Endothelial cell of umbilical vein (primary cell): ENCODE measurements at regions not wholly inside any gene's neighbourhood (a gene's known extent, or its start where the extent isn't known, plus 50 kb on each side); places are given as distances from the start of the nearest gene placed in this dataset.

Experiments used
- BruUV-seq: library from RNA; stranded (reverse); fragments of 400-500 nt; replicated peaks from 2 replicates; lab custom pipeline; 2021; lab: Mats Ljungman, UMichigan
- CTCF ChIA-PET: fragments of 300-600, 350-600 bp; sonication (Branson Sonifier 250); formaldehyde crosslinking; loops from one replicate; lab custom pipeline; 2021; ENCODE audit warnings: antibody characterized with exemption, inconsistent platforms; lab: Charles Lee
- POLR2A ChIA-PET: fragments of 300-600, 350-600 bp; sonication (Branson Sonifier 250); formaldehyde crosslinking; loops from one replicate; lab custom pipeline; 2021; ENCODE audit warnings: antibody characterized with exemption, inconsistent platforms; lab: Charles Lee
- DNase-seq: peaks from one replicate; pipeline ENCODE4 v3.0.0-alpha.2; 2011; ENCODE audit warnings: low read depth, low spot score
- FAIRE-seq: peaks from 2 replicates; lab custom pipeline; 2011; peaks lifted over from hg19 to GRCh38; lab: Jason Lieb, UNC
- H2AFZ ChIP-seq: 2 replicates; pipeline ENCODE4 v1.6.0; 2012; ENCODE audit warnings: low read depth, low read length, control low read depth, inconsistent platforms
- H3K27ac ChIP-seq: 2 replicates; pipeline ENCODE4 v1.5.1; 2011; ENCODE audit warnings: low read depth, mild to moderate bottlenecking, control low read depth, low read length, moderate library complexity; ENCODE audit not compliant: insufficient read depth
- H3K27me3 ChIP-seq, 2 experiments: 2 replicates each; pipeline versions ENCODE4 v1.6.0 to v1.6.1; 2011; ENCODE audit warnings: low read length in 2 of 2, mixed read lengths in 1 of 2; ENCODE audit not compliant: control insufficient read depth in 2 of 2, insufficient read depth in 2 of 2
- H3K36me3 ChIP-seq, 2 experiments: 2 replicates in 1 of 2; 3 replicates in 1 of 2; pipeline ENCODE4 v1.5.1; 2011; ENCODE audit warnings: low read length in 2 of 2, mild to moderate bottlenecking in 1 of 2, moderate library complexity in 1 of 2; ENCODE audit not compliant: control insufficient read depth in 2 of 2, insufficient read depth in 2 of 2; ENCODE audit errors: extremely low read depth in 1 of 2
- H3K4me1 ChIP-seq: 3 replicates; pipeline ENCODE4 v1.5.1; 2011; ENCODE audit warnings: mild to moderate bottlenecking, low read length; ENCODE audit not compliant: control insufficient read depth, insufficient read depth; ENCODE audit errors: extremely low read depth
- H3K4me2 ChIP-seq: 2 replicates; pipeline ENCODE4 v1.6.1; 2011; ENCODE audit warnings: low read length, control low read depth, mixed read lengths; ENCODE audit not compliant: insufficient read depth
- H3K4me3 ChIP-seq, 3 experiments: fragments of 200-600 bp in 1 of 3; sonication (generic), shearing (Covaris generic) in 1 of 3; replicated peaks in 1 of 3; 2 replicates each; pipeline ENCODE4 v1.5.1; 2011 to 2016; ENCODE audit warnings: control low read depth in 3 of 3, low read length in 3 of 3, mild to moderate bottlenecking in 2 of 3, inconsistent platforms in 1 of 3, low read depth in 1 of 3, moderate library complexity in 1 of 3; ENCODE audit not compliant: insufficient read depth in 1 of 3
- H3K79me2 ChIP-seq: 2 replicates; pipeline ENCODE4 v1.6.0; 2012; ENCODE audit warnings: low read length, inconsistent platforms; ENCODE audit not compliant: control insufficient read depth, insufficient read depth
- H3K9ac ChIP-seq: replicated peaks from 2 replicates; pipeline ENCODE3; 2011; ENCODE audit warnings: low read length, control low read depth; ENCODE audit not compliant: insufficient read depth; ENCODE audit errors: extremely low read depth
- H3K9me1 ChIP-seq: replicated peaks from 3 replicates; pipeline ENCODE4 v1.6.0; 2011; ENCODE audit warnings: mild to moderate bottlenecking, low read length; ENCODE audit not compliant: control insufficient read depth, insufficient read depth; ENCODE audit errors: extremely low read depth
- H3K9me3 ChIP-seq: replicated peaks from 2 replicates; pipeline ENCODE4 v1.5.1; 2012; ENCODE audit warnings: low read length, inconsistent platforms; ENCODE audit not compliant: control insufficient read depth, insufficient read depth
- H4K20me1 ChIP-seq: replicated peaks from 2 replicates; pipeline ENCODE3; 2011; ENCODE audit warnings: mild to moderate bottlenecking, low read length; ENCODE audit not compliant: control insufficient read depth, insufficient read depth; ENCODE audit errors: extremely low read depth
- EZH2 ChIP-seq: IDR thresholded peaks from 2 replicates; pipeline ENCODE4 v1.6.1; 2012; ENCODE audit warnings: borderline replicate concordance, low read depth, mild to moderate bottlenecking, moderate library complexity, low read length, inconsistent platforms; ENCODE audit not compliant: severe bottlenecking
- FOS ChIP-seq: IDR thresholded peaks from 2 replicates; pipeline ENCODE4 v1.6.1; 2011; ENCODE audit warnings: mild to moderate bottlenecking, low read length, moderate library complexity, borderline replicate concordance; ENCODE audit not compliant: insufficient read depth
- GATA2 ChIP-seq: IDR thresholded peaks from 2 replicates; pipeline ENCODE4 v1.7.0; 2011; ENCODE audit warnings: low read depth, mild to moderate bottlenecking, moderate library complexity, mixed read lengths, low read length; ENCODE audit not compliant: insufficient read length, insufficient read depth
- JUN ChIP-seq: IDR thresholded peaks from 2 replicates; pipeline ENCODE4 v1.6.1; 2011; ENCODE audit warnings: borderline replicate concordance, low read depth; ENCODE audit not compliant: insufficient read length, insufficient read depth
- MYC ChIP-seq: IDR thresholded peaks from one replicate; pipeline ENCODE4 v1.6.1; 2011; ENCODE audit warnings: mild to moderate bottlenecking, low read depth, low read length
- POLR2A ChIP-seq: IDR thresholded peaks from 2 replicates; pipeline ENCODE4 v1.6.1; 2012; ENCODE audit warnings: low read depth, mild to moderate bottlenecking, control low read depth, low read length
- POLR2AphosphoS5 ChIP-seq: IDR thresholded peaks from 2 replicates; pipeline ENCODE4 v1.6.1; 2012; ENCODE audit warnings: low read depth, mild to moderate bottlenecking, control low read depth, low read length, moderate library complexity; ENCODE audit not compliant: insufficient read depth
- dilution Hi-C: fragments of 300-500 bp; cut with MboI; formaldehyde crosslinking; loops from one replicate; pipeline ENCODE4 v1.15.0; 2019; ENCODE audit warnings: low sequenced_read_pairs; ENCODE audit not compliant: extremely low pct_ligation_motif_present
- intact Hi-C: fragments of 100-400 bp; cut with micrococcal nuclease; formaldehyde crosslinking; loops from one replicate; pipeline ENCODE4 v1.10.0; 2022
- TF ChIP-seq, protein P1 (sequence below): IDR thresholded peaks from 2 replicates; pipeline ENCODE4 v1.6.1; 2011; ENCODE audit not compliant: insufficient read depth, insufficient read length
- TF ChIP-seq, protein P2 (sequence below), 2 donors: IDR thresholded peaks; 1 replicate in 1 of 2; 2 replicates in 1 of 2; pipeline ENCODE4 v1.5.1; 2011; ENCODE audit warnings: low read length in 2 of 2, mild to moderate bottlenecking in 2 of 2, moderate library complexity in 2 of 2, control low read depth in 1 of 2, inconsistent platforms in 1 of 2, low read depth in 1 of 2; ENCODE audit not compliant: insufficient read depth in 1 of 2; ENCODE audit errors: extremely low read depth in 1 of 2

DNA sequence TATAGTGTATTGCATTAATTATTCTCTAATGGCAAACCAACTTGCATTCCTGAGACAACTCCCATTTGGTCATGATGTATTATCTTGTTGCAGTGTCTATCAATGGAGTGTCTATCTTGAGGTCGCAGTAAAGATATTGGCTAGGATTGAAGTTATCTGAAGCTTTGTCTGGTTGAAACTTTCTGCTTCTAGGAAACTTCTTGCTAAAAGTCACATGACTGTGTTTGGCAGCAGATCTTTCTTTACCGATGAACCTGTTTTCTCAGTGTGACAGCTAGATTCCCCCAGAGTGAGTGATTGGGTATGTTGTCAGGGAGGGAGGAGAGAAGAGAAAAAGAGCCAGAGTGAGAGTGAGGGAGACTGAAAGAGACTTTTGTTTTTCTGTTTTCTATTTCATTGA lies 119.6 kb downstream of the QPCT start:
- no TSS peak for BruUV-seq
- Histone ChIP-seq H2AFZ (no peak overlapping the region), H4K20me1 (no peaks in the 10 kb centered on the region), H3K9me3 (no peaks in the 10 kb centered on the region), H3K4me2 (no peak overlapping the region), H3K9me1 (no peaks in the 10 kb centered on the region), H3K4me3 (no peak overlapping the region), H3K9ac (no peak overlapping the region), H3K27me3 (no peaks in the 10 kb centered on the region), H3K36me3 (no peaks in the 10 kb centered on the region), H3K27ac (no peak overlapping the region), H3K4me1 (peaks cover 11% of the 10 kb centered on the region), H3K79me2 (no peaks in the 10 kb centered on the region)
- ChIA-PET CTCF (no interaction called here), POLR2A (no interaction called here)
- TF ChIP-seq, protein P1, sequence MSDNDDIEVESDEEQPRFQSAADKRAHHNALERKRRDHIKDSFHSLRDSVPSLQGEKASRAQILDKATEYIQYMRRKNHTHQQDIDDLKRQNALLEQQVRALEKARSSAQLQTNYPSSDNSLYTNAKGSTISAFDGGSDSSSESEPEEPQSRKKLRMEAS, result no peak
- TF ChIP-seq FOS (no peak), MYC (no peak), EZH2 (no peak), JUN (no peak), POLR2A (no peak), GATA2 (no peak), POLR2AphosphoS5 (no peak)
- TF ChIP-seq, protein P2, sequence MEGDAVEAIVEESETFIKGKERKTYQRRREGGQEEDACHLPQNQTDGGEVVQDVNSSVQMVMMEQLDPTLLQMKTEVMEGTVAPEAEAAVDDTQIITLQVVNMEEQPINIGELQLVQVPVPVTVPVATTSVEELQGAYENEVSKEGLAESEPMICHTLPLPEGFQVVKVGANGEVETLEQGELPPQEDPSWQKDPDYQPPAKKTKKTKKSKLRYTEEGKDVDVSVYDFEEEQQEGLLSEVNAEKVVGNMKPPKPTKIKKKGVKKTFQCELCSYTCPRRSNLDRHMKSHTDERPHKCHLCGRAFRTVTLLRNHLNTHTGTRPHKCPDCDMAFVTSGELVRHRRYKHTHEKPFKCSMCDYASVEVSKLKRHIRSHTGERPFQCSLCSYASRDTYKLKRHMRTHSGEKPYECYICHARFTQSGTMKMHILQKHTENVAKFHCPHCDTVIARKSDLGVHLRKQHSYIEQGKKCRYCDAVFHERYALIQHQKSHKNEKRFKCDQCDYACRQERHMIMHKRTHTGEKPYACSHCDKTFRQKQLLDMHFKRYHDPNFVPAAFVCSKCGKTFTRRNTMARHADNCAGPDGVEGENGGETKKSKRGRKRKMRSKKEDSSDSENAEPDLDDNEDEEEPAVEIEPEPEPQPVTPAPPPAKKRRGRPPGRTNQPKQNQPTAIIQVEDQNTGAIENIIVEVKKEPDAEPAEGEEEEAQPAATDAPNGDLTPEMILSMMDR (IDR thresholded peaks at IDR 0.05; ENCODE audit: extremely low read depth in 1 of 2, insufficient read depth in 1 of 2, low read depth in 1 of 2, low read length in 2 of 2), result no peak
- intact Hi-C loops (loop anchor here (10.0 kb wide), 1 partner anchor 1439 kb away; no protein-coding TSS in a partner anchor), dilution Hi-C loops (no loop called here)
- no peak for FAIRE-seq
- DNase-seq, result no peak
